Stimulated activated CD8-positive, alpha-beta memory T cell treated with anti-CD3 and anti-CD28 coated beads, Interleukin-15, amount 100 ng/mL, for 24 hours (primary cell): ENCODE measurements at regions not wholly inside any gene's neighbourhood (a gene's known extent, or its start where the extent isn't known, plus 50 kb on each side); places are given as distances from the start of the nearest gene placed in this dataset.

Experiments used
- DNase-seq: peaks from one replicate; pipeline ENCODE4 v3.0.0-alpha.2; 2020; ENCODE audit warnings: low read depth

DNA sequence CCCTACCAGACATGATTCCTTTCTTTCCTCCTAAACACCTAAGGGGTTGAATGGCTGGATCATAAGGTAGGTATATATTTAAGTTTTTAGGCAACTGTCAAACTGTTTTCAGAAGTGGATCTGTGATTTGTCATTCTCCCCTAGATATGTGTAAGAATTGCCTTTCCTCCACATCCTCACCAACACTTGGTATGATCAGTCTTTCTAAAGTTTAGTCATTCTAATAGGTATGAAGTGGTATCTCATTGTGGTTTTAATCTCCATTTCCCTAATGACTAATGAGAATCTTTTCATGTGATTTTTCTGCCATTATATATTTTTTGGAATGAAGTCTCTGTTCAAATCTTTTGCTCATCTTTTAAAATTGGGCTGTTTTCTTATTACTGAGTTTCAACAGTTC, 122.1 kb downstream of the TFCP2L1 start:
- no peak for DNase-seq

DNA sequence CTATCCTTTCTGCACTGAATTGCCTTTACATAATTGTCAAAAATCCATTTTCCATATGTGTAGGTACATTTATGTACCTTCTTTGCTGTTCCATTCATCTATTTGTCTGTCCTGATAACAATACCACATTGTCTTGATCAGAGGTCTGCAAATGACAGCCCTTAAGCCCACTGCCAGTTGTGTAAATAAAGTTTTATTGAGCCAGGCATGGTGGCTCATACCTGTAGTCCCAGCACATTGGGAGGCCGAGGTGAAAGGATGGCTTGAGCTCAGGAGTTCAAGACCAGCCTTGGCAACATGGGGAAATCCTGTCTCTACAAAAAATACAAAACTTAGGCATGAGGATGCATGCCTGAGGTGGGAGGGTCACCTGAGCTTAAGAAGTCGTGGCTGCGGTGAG, 121.0 kb downstream of the TFCP2L1 start:
- DNase-seq = no peak

DNA sequence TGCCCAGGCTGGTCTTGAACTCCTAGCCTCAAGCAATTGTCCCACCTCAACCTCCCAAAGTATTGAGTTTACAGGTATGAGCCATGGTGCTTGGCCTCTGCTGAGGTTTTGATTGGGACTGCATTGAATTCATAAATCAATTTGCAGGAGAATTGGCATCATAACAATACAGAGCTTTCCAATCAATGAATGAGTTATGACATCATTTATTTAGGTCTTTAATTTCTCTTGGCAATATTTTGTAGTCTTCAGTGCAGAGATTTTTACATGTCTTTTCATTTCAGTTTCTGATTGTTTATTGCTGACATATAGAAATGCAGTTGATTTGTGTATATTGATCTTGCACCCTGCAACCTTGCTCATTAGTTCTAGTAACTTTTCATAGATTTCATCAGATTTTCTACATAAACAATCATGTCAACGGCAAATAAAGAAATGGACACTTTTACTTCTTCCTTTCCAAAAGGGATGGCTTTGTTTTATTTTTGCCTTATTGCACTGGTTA, 119.9 kb downstream of the TFCP2L1 start:
- no peak for DNase-seq
